ENCODE measurements at regions not wholly inside any gene's neighbourhood (a gene's known extent, or its start where the extent isn't known, plus 50 kb on each side); places are given as distances from the start of the nearest gene placed in this dataset.

- DNase-seq (ENCODE audit: low spot score): no peak
Observed at GRCh38 chr2:16152071-16152927, 211.9 kb downstream of the MYCN start.

DNA sequence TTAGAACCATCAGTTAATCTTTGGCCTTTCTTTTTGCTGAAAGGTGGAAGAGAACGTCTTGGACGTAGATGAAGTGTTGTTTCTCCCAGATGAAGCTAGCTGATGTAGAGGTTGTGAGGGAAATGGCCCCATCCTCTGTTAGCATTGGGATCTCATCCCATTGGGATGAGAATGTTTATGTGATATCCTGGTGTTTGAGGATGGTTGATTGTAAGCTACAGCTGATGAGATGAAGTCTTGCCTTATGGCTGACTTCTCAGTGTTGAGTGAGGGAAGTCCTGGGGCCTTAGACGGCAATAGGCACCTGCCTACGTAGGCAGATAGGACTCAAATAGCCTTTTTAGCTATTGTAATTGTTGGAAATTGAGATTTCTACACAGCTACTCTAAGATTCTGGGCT is 211.3 kb downstream of the MYCN start:
- DNase-seq (ENCODE audit: low spot score): no peak

DNA sequence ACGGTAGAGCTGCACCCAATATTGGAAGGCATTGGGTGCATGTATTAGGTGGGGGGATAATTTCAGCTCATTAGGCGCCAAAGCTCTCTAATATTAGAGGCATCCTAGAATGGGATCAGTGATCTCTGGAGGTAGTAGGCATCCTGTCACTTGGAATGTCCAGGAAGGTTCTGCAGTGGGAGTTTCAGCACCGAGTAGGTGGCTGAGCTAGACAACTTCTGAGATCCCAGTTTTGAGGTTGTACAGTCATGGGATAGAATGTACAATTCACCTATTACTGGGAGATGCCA is 210.9 kb downstream of the MYCN start:
- no peak for DNase-seq (ENCODE audit: low spot score)

- DNase-seq (ENCODE audit: low spot score): no peak
Observed at GRCh38 chr2:16150456-16151280, 210.3 kb downstream of the MYCN start.

DNA sequence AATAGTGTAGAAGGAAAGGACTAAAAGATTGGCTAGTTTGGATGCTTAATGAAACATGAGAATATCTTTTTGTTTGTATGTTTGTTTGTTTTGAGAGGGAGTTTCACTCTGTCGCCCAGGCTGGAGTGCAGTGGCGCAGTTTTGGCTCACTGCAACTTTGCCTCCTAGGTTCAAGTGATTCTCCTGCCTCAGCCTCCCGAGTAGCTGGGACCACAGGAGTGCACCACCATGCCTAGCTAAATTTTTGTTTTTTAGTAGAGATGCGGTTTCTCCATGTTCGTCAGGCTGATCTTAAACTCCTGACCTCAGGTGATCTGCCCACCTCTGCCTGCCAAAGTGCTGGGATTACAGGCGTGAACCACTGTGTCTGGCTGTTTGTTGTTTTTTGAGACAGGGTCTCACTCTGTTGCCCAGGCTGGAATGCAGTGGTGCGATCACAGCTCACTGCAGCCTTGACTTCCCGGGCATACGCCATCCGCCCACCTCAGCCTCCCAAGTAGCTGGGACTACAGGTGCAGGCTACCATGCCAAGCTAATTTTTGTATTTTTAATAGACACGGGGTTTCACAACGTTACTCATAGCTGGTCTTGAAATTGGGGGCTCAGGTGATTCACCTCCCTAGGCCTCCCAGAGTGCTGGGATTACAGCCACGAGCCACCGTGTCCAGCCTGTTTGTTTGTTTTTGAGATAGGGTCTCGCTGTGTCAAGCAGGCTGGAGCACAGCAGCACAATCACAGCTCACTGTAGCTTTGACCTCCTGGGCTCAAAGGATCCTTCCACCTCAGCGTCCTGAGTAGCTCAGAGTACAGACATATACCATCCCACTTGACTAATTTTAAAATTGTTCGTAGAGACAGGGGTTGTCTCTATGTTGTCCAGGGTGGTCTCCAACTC is 209.2 kb downstream of the MYCN start:
- DNase-seq (ENCODE audit: low spot score): no peak

DNA sequence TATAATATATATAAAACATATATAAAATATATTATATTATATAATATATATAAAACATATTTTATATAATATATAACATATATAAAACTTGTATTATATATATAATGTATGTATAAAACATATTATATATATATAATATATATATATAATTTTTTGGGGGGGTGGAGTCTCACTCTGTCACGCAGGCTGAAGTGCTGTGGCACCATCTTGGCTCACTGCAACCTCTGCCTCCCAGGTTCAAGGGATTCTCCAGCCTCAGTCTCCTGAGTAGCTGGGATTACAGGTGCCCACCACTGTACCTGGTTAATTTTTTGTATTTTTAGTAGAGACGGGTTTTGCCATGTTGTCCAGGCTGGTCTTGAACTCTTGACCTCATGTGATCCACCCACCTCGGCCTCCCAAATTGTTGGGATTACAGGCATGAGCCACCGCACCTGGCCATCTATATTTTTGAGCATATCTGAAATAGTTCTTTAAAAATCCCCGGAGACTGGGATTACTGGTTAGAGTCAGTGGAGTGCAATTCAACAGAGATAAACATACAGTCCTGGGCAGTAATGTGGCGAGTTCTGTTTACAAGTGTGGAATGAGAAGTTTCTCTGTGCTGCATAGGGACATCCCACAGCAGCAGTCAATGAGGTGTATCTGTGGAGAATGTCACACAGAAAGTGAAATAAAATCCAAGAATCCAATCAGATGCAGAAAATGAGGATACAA is 208.4 kb downstream of the MYCN start:
- no peak for DNase-seq (ENCODE audit: low spot score)

- no peak for DNase-seq (ENCODE audit: low spot score)
Observed at GRCh38 chr2:16142383-16143361, 202.3 kb downstream of the MYCN start.

DNA sequence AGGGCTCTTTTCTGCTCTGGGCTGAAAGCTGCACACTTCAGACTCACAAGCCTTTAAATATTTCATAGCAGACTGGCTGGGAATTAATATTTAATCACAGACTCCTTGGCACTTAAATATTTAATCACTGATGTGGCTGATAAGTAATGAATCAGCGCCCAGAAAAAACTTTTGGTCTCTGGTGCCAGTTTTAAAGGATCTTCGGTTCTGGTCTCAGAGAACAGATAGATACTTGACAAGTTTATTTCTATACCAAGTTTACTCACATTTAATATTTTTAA is 201.2 kb downstream of the MYCN start:
- DNase-seq (ENCODE audit: low spot score): no peak

- no peak for DNase-seq (ENCODE audit: low spot score)
Observed at GRCh38 chr2:16140771-16141640, 200.7 kb downstream of the MYCN start.

GRCh38 chr2:16139663-16140615 is 199.6 kb downstream of the MYCN start:
- DNase-seq (ENCODE audit: low spot score): no peak

GRCh38 chr2:16138811-16139662 is 198.7 kb downstream of the MYCN start:
- no peak for DNase-seq (ENCODE audit: low spot score)

DNA sequence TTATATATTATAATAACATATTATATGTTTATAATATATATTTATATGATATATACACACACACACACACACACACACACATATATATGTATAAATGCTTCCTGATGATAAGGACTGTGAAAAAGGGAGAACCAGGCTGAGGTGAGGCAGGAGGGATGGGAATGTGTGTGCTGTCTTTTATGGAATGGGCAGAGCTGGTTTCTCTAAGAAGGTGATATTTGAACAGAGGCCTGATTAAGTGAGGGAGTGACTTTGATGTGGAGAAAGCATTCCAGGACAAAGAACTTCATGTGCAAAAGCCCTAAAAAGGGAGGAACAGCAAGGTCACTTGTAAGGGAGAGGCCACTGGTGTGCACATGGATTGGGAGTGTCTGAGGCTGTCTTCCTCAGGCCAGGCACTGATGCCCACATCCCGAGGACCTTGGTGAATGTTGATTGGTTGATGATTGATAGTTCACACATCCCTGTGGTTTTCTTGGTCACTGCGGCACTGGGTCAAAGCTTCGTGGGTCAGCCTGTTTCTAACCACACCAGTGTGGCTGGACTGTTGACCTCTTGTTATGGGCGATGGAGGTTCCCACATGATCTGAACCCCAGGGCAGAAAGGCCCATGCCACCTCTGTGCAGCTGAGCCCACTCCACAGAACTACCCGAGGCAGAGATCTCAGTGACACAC is 196.9 kb downstream of the MYCN start:
- no peak for DNase-seq (ENCODE audit: low spot score)

- DNase-seq (ENCODE audit: low spot score): no peak
Observed at GRCh38 chr2:16136461-16137035, 196.2 kb downstream of the MYCN start.

DNA sequence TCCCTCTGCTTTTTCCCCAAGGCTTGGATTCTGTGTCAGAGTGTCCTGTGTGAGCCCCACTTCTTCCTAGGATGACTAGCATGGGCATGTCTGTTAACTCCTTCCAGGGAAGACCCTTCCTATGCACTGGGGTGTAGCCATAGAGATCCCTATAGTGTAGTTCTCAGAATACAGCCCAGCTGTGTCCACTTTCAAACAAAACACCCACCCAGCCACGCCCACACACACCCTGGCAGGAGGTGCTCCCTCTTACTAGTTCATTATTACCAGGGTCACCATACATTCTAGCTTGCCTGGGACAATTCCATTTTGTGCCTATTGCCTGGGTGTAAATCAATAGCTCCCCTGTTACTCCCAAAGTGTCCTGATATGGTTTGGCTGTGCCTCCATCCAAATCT is 195.6 kb downstream of the MYCN start:
- no peak for DNase-seq (ENCODE audit: low spot score)

DNA sequence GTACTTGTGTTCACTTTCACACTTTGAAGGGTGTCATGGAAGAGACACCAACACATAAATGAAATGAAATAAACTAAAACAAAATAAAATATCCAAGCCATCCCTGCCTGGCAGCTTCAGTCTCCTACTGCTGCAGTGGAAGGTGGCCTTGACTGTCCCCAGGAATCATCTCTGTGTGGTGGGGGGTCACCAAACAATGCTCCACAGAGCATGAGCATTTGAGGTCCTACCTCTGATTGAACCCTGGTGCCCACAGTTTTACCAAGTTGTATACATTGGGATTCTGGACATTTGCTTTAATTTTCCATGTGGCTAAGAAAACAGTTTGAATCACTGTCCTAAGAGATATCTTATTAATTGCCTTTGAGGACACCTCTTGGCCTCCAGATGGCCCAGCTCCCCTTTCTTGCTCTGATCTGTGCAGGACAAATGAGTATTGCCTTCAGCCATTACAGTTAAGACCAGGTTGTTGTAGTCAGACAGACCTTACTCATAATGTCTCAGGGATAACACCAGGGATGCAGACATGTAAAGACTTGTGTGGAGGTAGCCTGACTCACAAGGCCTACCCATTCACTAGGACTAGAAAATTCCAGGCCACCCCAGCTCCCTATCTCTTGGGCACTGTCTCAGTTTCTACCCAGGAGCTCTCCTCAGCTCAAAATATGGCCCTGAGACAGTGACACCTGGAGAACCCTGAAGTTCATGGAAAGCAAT is 195.0 kb downstream of the MYCN start:
- no peak for DNase-seq (ENCODE audit: low spot score)

Data from HuH-7 (cell line).